Uterus (tissue), 3 donors: ENCODE measurements at regions not wholly inside any gene's neighbourhood (a gene's known extent, or its start where the extent isn't known, plus 50 kb on each side); places are given as distances from the start of the nearest gene placed in this dataset.

Source experiments
- DNase-seq, 2 donors: peaks; one replicate each; pipeline ENCODE4 v3.0.0-alpha.2; 2019 to 2020
- H3K27ac ChIP-seq, 2 donors: fragments of 200-600 bp; sonication (generic); 1 replicate in 1 of 2; 2 replicates in 1 of 2; pipeline ENCODE4 v1.5.1; 2016 to 2018
- H3K27me3 ChIP-seq, 2 donors: fragments of 200-600 bp; sonication (generic); one replicate each; pipeline ENCODE4 v1.5.1; 2018 to 2019; ENCODE audit warnings: control low read depth in 1 of 2
- H3K36me3 ChIP-seq, 2 donors: fragments of 200-600 bp; sonication (generic); one replicate each; pipeline ENCODE4 v1.5.1; 2019; ENCODE audit warnings: control low read depth in 1 of 2
- H3K4me1 ChIP-seq, 2 donors: fragments of 200-600 bp; sonication (generic); one replicate each; pipeline ENCODE4 v1.5.1; 2018 to 2019; ENCODE audit warnings: control low read depth in 1 of 2
- H3K4me3 ChIP-seq, 2 donors: fragments of 200-600 bp; sonication (generic); 1 replicate in 1 of 2; 2 replicates in 1 of 2; pipeline ENCODE4 v1.5.1; 2018 to 2019; ENCODE audit warnings: mild to moderate bottlenecking in 1 of 2
- H3K9me3 ChIP-seq, 2 donors: fragments of 200-600 bp; sonication (generic); one replicate each; pipeline ENCODE4 v1.5.1; 2019; ENCODE audit warnings: control low read depth in 1 of 2
- POLR2A ChIP-seq, 2 donors: fragments of 450-650 bp; IDR thresholded peaks; one replicate each; pipeline ENCODE4 v1.6.1; 2016; ENCODE audit warnings: antibody characterized with exemption in 2 of 2, mild to moderate bottlenecking in 1 of 2, moderate library complexity in 1 of 2
- intact Hi-C: fragments of 100-400 bp; cut with DNase I; formaldehyde crosslinking; loops from one replicate; pipeline ENCODE4 v1.15.1; 2023; ENCODE audit warnings: low total_unique reads
- TF ChIP-seq, protein P1 (sequence below), 4 experiments: fragments of 200-600 bp in 2 of 4; fragments of 450-650 bp in 2 of 4; sonication (generic) in 2 of 4; IDR thresholded peaks; one replicate each; pipeline ENCODE4 v1.5.1; 2016 to 2019; ENCODE audit warnings: antibody characterized with exemption in 4 of 4, mild to moderate bottlenecking in 2 of 4, moderate library complexity in 1 of 4
- donor health status: DM: yes; HTN: yes; CAD: no.

GRCh38 chr3:41102053-41102556 is 97.2 kb upstream of the CTNNB1 start:
- no peaks in the 10 kb centered on the region for H3K36me3 ChIP-seq
- intact Hi-C loops: no loop called here

GRCh38 chr3:41102750-41103149 is 96.6 kb upstream of the CTNNB1 start:
- Histone ChIP-seq H3K4me1 (no peaks in the 10 kb centered on the region), H3K9me3 (no peaks in the 10 kb centered on the region), H3K36me3 (no peaks in the 10 kb centered on the region), H3K4me3 (no peak overlapping the region), H3K27me3 (no peaks in the 10 kb centered on the region), H3K27ac (no peak overlapping the region)
- DNase-seq: no peak
- intact Hi-C loops: no loop called here
- TF ChIP-seq, protein P1, sequence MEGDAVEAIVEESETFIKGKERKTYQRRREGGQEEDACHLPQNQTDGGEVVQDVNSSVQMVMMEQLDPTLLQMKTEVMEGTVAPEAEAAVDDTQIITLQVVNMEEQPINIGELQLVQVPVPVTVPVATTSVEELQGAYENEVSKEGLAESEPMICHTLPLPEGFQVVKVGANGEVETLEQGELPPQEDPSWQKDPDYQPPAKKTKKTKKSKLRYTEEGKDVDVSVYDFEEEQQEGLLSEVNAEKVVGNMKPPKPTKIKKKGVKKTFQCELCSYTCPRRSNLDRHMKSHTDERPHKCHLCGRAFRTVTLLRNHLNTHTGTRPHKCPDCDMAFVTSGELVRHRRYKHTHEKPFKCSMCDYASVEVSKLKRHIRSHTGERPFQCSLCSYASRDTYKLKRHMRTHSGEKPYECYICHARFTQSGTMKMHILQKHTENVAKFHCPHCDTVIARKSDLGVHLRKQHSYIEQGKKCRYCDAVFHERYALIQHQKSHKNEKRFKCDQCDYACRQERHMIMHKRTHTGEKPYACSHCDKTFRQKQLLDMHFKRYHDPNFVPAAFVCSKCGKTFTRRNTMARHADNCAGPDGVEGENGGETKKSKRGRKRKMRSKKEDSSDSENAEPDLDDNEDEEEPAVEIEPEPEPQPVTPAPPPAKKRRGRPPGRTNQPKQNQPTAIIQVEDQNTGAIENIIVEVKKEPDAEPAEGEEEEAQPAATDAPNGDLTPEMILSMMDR (IDR thresholded peaks at IDR 0.05): no peak
- TF ChIP-seq POLR2A (IDR thresholded peaks at IDR 0.05): no peak

More at GRCh38 chr3:41102053-41102556, 97.2 kb upstream of the CTNNB1 start:
- TF ChIP-seq POLR2A (IDR thresholded peaks at IDR 0.05): no peak
- TF ChIP-seq, protein P1 (IDR thresholded peaks at IDR 0.05): no peak
- H3K4me3 ChIP-seq: no peak overlapping the region
- no peaks in the 10 kb centered on the region for H3K4me1 ChIP-seq
- H3K27me3 ChIP-seq: no peaks in the 10 kb centered on the region
- no peak for DNase-seq
- no peak overlapping the region for H3K27ac ChIP-seq
- no peaks in the 10 kb centered on the region for H3K9me3 ChIP-seq

GRCh38 chr3:41103200-41103599 is 96.1 kb upstream of the CTNNB1 start:
- intact Hi-C loops: no loop called here
- Histone ChIP-seq H3K4me1 (no peaks in the 10 kb centered on the region), H3K36me3 (no peaks in the 10 kb centered on the region), H3K4me3 (no peak overlapping the region), H3K9me3 (no peaks in the 10 kb centered on the region), H3K27ac (no peak overlapping the region), H3K27me3 (no peaks in the 10 kb centered on the region)
- no peak for DNase-seq
- no peak for TF ChIP-seq POLR2A (IDR thresholded peaks at IDR 0.05)

DNA sequence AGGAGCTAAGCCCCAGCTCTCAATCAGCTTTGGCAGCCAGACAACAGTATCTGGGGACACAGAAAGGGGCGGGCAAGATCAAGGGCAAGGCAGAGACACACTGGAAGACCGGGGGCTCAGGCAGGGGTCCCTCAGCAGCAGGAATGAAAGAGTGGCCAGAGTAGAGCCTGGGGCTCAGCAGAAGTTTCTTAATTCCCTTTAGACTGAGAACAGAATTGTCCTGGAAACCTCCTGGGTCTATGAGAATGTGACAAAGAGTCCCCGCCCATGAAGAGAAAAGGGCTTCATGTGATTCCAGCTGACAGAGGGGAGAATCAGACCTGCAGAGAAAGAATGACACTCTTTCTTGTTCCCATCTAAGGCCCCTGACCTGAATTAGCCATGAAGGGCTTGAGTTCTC is 95.2 kb upstream of the CTNNB1 start:
- Histone ChIP-seq H3K4me1 (no peaks in the 10 kb centered on the region), H3K36me3 (no peaks in the 10 kb centered on the region), H3K27ac (no peak overlapping the region), H3K4me3 (no peak overlapping the region), H3K9me3 (no peaks in the 10 kb centered on the region), H3K27me3 (no peaks in the 10 kb centered on the region)
- no peak for DNase-seq
- intact Hi-C loops: no loop called here
- no peak for TF ChIP-seq POLR2A (IDR thresholded peaks at IDR 0.05)
- TF ChIP-seq, protein P1 (IDR thresholded peaks at IDR 0.05): no peak

- Histone ChIP-seq H3K9me3 (no peaks in the 10 kb centered on the region), H3K36me3 (no peaks in the 10 kb centered on the region), H3K4me1 (no peaks in the 10 kb centered on the region), H3K4me3 (no peak overlapping the region), H3K27me3 (no peaks in the 10 kb centered on the region), H3K27ac (no peak overlapping the region)
- intact Hi-C loops: no loop called here
- TF ChIP-seq, protein P1 (IDR thresholded peaks at IDR 0.05): no peak
- TF ChIP-seq POLR2A (IDR thresholded peaks at IDR 0.05): no peak
- DNase-seq: no peak
Measured at GRCh38 chr3:41106691-41107090, 92.6 kb upstream of the CTNNB1 start.

GRCh38 chr3:41111011-41111410 is 88.3 kb upstream of the CTNNB1 start:
- no peak for TF ChIP-seq POLR2A (IDR thresholded peaks at IDR 0.05)
- TF ChIP-seq, protein P1 (IDR thresholded peaks at IDR 0.05): no peak
- Histone ChIP-seq H3K27ac (no peak overlapping the region), H3K27me3 (no peaks in the 10 kb centered on the region), H3K36me3 (no peaks in the 10 kb centered on the region), H3K4me1 (no peaks in the 10 kb centered on the region), H3K4me3 (no peak overlapping the region), H3K9me3 (no peaks in the 10 kb centered on the region)
- intact Hi-C loops: no loop called here
- DNase-seq: no peak
